ENCODE measurements at regions not wholly inside any gene's neighbourhood (a gene's known extent, or its start where the extent isn't known, plus 50 kb on each side); places are given as distances from the start of the nearest gene placed in this dataset.
"Not testable (repeated sequence)": the region's sequence is repeated elsewhere in the genome, so short reads cannot be mapped to it uniquely, and the experiment has no call there.

DNA sequence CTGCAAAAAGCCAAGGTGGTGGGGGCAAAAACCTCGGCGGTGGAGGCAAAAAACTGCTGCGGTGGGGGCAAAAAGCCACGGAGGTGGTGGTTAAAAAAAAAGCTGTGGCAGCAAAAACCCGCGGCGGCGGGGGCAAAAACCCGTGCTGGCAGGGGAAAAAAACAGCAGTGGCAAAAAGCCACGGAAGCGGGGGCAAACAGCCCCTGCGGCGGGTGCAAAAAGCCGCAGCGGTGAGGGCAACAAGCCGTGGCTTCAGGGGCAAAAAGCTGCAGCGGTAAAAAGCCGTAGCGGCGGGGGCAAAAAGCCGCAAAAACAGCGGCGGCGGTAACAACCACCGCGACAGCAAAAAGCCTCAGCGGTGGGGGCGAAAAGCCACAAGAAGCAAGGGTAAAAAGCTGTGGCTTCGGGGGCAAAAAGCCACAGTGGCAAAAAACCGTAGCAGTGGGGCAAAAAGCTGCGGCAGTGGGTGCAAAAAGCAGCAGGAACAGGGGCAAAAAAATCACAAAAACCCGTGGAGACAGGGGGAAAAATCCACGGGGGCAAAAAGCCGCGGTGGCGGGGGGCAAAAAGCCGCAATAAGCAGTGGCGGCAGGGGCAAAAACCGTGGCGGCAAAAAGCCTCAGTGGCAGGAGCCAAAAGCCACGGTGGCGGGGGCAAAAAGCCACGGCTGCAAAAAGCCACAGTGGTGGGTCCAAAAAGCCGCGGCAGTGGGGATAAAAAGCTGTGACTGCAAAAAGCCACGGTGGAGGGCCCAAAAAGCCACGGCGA is 193.7 kb downstream of the SHCBP1 start:
- no peak for DNase-seq (ENCODE audit: low spot score)
- Histone ChIP-seq H3K4me1 (no peaks in the 10 kb centered on the region), H3K4me3 (no peak overlapping the region), H3K9me3 (peaks cover 0 to 13% of the 10 kb centered on the region in 2 donors), H3K36me3 (no peaks in the 10 kb centered on the region), H3K27me3 (peaks cover 4 to 8% of the 10 kb centered on the region in 2 donors), H3K27ac (no peak overlapping the region)
- TF ChIP-seq, protein P1, sequence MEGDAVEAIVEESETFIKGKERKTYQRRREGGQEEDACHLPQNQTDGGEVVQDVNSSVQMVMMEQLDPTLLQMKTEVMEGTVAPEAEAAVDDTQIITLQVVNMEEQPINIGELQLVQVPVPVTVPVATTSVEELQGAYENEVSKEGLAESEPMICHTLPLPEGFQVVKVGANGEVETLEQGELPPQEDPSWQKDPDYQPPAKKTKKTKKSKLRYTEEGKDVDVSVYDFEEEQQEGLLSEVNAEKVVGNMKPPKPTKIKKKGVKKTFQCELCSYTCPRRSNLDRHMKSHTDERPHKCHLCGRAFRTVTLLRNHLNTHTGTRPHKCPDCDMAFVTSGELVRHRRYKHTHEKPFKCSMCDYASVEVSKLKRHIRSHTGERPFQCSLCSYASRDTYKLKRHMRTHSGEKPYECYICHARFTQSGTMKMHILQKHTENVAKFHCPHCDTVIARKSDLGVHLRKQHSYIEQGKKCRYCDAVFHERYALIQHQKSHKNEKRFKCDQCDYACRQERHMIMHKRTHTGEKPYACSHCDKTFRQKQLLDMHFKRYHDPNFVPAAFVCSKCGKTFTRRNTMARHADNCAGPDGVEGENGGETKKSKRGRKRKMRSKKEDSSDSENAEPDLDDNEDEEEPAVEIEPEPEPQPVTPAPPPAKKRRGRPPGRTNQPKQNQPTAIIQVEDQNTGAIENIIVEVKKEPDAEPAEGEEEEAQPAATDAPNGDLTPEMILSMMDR (IDR thresholded peaks at IDR 0.05), result no peak

DNA sequence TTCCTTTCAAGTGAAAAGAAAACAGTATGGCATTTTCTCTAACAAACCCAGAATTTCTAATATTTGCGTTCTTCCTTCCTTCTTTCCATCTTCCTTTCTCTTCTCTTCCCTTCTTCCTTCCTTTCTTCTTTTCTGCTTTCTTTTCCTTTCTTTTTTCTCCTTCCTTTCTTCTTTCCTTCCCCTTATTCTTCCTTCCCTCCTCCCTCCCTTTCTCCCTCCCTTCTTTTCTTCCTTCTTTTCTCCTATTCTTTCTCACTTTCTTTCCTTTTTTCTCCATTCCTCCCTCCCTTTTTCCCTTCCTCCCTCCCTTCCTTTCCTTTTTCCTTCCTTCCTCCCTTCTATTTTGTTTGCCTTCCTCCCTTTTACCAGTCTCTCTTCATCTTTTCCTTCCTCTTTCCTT is 194.8 kb downstream of the SHCBP1 start:
- Histone ChIP-seq H3K4me1 (no peaks in the 10 kb centered on the region), H3K36me3 (no peaks in the 10 kb centered on the region), H3K9me3 (peaks cover 0 to 25% of the 10 kb centered on the region in 2 donors), H3K4me3 (no peak overlapping the region), H3K27me3 (peaks cover 4 to 8% of the 10 kb centered on the region in 2 donors), H3K27ac (no peak overlapping the region)
- no peak for DNase-seq (ENCODE audit: low spot score)
- TF ChIP-seq, protein P1 (IDR thresholded peaks at IDR 0.05), result no peak

DNA sequence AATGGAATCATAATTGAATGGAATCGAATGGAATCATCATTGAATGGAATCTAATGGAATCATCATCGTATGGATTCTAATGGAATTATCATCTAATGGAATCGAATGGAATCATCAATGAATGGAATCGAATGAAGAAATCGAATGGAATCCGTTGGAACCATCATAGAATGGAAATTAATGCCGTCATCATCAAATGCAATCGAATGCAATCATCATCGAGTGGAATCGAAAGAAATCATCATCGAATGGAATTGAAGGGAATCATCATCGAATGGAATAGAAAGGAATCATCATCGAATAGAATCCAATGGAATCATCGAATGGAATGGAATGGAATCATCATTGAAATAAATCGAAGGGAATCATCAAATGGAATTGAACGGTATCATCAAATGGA is 217.2 kb downstream of the SHCBP1 start:
- H3K9me3 ChIP-seq, result peaks cover 0 to 30% of the 10 kb centered on the region in 2 donors
- DNase-seq (ENCODE audit: low spot score), result no peak
- TF ChIP-seq, protein P1 (IDR thresholded peaks at IDR 0.05), result no peak

DNA sequence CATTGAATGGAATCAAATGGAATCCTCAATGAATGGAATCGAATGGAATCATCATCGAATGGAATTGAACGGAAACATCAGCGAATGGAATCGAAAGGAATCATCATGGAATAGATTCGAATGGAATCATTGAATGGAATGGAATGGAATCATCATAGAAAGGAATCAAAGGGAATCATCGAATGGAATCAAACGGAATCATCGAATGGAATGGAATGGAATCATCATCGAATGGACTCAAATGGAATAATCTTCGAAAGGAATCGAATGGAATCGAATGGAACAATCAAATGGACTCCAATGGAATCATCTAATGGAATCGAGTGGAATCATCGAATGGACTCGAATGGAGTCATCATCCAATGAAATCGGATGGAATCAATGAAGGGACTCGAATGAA is 222.6 kb downstream of the SHCBP1 start:
- not testable (repeated sequence) for H3K36me3 ChIP-seq, H3K27me3 ChIP-seq, H3K4me1 ChIP-seq, H3K4me3 ChIP-seq, H3K27ac ChIP-seq, H3K9me3 ChIP-seq
- DNase-seq (ENCODE audit: low spot score), result peak; percentile 75

More for the DNA sequence above, 217.2 kb downstream of the SHCBP1 start:
- Histone ChIP-seq H3K27me3 (no peaks in the 10 kb centered on the region), H3K4me1 (no peaks in the 10 kb centered on the region), H3K4me3 (no peak overlapping the region), H3K36me3 (no peaks in the 10 kb centered on the region), H3K27ac (no peak overlapping the region)

DNA sequence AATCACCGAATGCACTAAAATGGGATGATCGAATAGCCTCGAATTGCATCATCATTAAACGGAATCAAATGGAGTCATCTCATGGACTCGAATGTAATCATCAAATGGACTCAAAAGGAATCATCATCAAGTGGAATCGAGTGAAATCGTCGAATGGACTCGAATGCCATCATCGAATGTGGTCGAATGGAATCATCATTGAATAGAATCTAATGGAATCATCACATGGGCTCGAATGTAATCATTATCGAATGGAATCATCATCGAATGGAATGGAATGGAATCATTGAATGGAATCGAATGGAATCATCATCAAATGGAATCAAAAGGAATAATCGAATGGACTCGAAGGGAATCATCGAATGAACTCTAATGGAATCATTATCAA is 224.3 kb downstream of the SHCBP1 start:
- H3K9me3 ChIP-seq; H3K36me3 ChIP-seq; DNase-seq (ENCODE audit: low spot score); H3K27ac ChIP-seq; H3K27me3 ChIP-seq; H3K4me1 ChIP-seq; H3K4me3 ChIP-seq: not testable (repeated sequence)

DNA sequence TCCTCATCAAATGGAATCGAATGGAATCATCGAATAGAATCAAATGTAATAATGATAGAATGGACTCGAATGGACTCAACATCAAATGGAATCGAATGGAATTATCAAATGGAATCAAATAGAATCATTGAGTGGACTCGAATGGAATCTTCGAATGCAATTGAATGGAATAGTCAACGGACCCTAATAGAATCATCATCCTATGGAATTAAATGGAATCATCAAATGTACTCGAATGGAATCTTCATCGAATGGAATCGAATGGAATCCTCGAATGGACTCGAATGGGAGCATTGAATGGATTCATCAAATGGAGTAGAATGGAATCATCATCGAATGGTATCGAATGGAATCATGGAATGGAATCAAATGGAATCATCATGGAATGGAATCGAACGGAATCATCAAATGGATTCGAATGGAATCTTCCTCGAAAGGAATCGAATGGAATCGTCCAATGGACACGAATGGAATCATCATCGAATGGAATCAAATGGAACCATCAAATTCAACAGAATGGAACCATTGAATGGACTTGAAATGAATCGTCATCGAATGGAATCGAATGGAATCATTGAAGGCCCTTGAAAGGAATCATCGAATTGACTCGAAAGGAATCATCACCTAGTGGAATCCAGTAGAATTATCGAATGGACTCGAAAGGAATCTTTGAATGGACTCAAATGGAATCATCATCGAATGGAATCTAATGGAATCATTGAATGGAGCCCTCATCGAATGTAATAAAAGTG is 224.9 kb downstream of the SHCBP1 start:
- DNase-seq (ENCODE audit: low spot score); H3K4me1 ChIP-seq; H3K36me3 ChIP-seq; H3K27ac ChIP-seq; H3K27me3 ChIP-seq; H3K4me3 ChIP-seq; H3K9me3 ChIP-seq: not testable (repeated sequence)

DNA sequence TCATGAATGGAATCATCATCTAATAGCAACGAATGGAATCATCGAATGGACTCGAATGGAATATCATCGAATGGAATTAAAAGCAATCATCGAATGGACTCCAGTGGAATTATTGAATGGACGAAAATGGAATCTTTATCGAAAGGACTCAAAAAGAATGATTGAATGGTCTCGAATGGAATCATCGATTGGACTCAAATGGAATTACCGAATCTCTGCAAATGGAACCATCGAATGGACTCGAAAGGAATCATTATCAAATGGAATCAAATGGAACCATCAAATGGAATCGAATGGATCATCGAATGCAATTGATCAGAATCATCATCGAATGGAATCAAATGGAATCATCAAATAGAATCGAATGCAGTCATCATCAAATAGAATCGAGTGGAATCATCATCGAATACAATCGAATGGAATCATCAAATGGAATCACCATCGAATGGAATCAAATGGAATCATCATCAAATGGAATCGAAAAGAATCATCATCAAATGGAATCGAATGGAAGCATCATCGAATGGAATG is 225.7 kb downstream of the SHCBP1 start:
- DNase-seq (ENCODE audit: low spot score), result not testable (repeated sequence)

DNA sequence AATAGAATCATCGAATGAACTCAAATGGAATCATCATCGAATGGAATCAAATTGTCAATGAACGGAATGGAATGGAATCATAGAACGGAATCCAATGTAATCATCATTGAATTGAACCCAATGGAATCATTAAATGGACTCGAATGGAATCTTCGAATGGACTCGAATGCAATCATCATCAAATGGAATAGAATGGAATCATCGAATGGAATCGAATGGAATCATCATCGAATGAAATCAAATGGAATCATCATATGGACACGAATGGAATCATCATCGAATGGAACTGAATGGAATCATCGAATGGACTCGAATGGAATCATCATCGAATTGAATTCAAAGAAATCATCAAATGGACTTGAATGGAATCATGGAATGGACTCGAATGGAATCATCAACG is 226.2 kb downstream of the SHCBP1 start:
- H3K27ac ChIP-seq; H3K27me3 ChIP-seq; H3K4me1 ChIP-seq; H3K9me3 ChIP-seq; H3K36me3 ChIP-seq; H3K4me3 ChIP-seq; DNase-seq (ENCODE audit: low spot score): not testable (repeated sequence)

More for the DNA sequence above, 225.7 kb downstream of the SHCBP1 start:
- H3K4me1 ChIP-seq, H3K4me3 ChIP-seq, H3K27ac ChIP-seq, H3K9me3 ChIP-seq, H3K36me3 ChIP-seq, H3K27me3 ChIP-seq: not testable (repeated sequence)

DNA sequence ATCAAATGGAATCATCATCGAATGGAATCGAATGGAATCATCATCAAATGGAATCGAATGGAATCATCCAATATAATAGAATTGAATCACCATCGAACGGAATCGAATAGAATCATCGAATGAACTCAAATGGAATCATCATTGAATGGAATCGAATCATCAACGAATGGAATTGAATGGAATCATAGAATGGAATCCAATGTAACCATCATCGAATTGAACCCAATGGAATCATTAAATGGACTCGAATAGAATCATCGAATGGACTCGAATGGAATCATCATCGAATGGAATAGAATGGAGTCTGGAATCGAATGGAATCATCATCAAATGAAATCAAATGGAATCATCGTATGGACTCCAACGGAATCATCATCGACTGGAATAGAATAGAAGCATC is 227.0 kb downstream of the SHCBP1 start:
- not testable (repeated sequence) for H3K27me3 ChIP-seq; DNase-seq (ENCODE audit: low spot score); H3K4me3 ChIP-seq; H3K36me3 ChIP-seq; H3K27ac ChIP-seq; H3K9me3 ChIP-seq; H3K4me1 ChIP-seq

DNA sequence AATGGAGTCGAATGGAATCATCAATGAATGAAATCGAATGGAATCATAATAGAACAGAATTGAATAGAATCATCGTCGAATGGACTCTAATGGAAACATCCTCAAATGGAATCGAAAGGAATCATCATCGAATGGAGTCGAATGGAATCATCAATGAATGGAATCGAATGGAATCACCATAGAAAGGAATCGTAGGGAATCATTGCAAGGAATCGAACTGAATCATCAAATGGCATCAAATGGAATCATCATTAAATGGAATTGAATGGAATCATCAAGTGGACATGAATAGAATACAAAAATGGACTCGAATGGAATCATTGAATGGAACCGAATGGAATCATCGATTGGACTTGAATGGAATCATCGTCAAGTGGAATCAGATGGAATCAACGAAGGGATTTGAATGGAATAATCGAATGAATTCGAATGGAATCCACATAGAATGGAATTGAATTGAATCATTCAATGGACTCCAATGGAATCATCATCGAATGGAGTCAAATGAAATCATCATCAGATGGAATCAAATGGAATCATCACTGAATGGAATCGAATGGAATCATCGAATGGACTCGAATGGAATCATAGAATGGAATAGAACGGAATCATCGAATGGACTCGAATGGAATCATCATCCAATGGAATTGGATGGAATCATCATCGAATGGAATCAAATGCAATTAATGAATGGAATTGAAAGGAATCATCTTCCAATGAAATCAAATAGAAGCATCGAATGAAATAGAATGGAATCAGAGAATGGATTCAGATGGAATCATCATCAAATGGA is 228.1 kb downstream of the SHCBP1 start:
- H3K9me3 ChIP-seq; H3K27ac ChIP-seq; H3K36me3 ChIP-seq; H3K4me3 ChIP-seq; H3K27me3 ChIP-seq; DNase-seq (ENCODE audit: low spot score); H3K4me1 ChIP-seq: not testable (repeated sequence)

Data from right atrium auricular region (tissue), 2 donors.